GM12892 (cell line): ENCODE measurements at regions not wholly inside any gene's neighbourhood (a gene's known extent, or its start where the extent isn't known, plus 50 kb on each side); places are given as distances from the start of the nearest gene placed in this dataset.

Source experiments
- POLR2A ChIP-seq: IDR thresholded peaks from 2 replicates; pipeline ENCODE4 v1.6.1; 2011; ENCODE audit warnings: low read depth, low read length, control low read depth
- POLR2AphosphoS5 ChIP-seq: IDR thresholded peaks from 2 replicates; pipeline ENCODE4 v1.6.1; 2011; ENCODE audit warnings: low read depth, low read length, control low read depth

- TF ChIP-seq POLR2AphosphoS5 (no peak), POLR2A (no peak)
Observed at GRCh38 chr3:73685061-73685460, 60.3 kb upstream of the PDZRN3 start.
